ENCODE measurements at regions not wholly inside any gene's neighbourhood (a gene's known extent, or its start where the extent isn't known, plus 50 kb on each side); places are given as distances from the start of the nearest gene placed in this dataset.
A peak's percentile ranks its signal among the peaks of the same experiment; 100 is the strongest.

DNA sequence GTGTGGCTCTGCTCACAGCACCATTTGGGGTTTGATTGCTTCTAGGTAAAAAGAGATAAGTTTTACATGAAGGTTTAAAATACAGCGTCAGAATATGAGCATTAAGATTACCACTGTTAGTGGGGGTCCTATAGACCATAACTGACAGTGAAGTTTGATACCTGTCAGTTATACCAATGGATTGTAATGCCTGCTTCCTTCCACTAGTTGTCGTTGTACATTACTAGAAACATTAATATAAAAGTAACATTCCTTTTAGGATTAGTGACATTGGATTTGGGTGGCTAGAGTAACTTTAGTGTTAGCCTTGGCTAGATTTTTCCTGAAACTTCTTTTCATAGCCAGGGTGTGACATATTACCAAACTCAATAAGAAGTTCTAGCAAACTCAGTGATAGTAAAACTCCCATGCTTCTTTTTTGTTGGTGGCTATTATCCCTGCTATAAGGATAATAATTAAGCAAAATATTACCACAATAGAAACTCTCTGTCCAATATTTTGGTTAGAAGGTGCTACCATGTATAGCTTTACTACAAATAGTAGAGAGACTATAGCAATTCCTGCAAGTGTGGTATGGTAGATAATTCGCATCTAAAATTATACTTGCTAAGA, 57.1 kb downstream of the FAM181B start:
- DNase-seq, result no peak

DNA sequence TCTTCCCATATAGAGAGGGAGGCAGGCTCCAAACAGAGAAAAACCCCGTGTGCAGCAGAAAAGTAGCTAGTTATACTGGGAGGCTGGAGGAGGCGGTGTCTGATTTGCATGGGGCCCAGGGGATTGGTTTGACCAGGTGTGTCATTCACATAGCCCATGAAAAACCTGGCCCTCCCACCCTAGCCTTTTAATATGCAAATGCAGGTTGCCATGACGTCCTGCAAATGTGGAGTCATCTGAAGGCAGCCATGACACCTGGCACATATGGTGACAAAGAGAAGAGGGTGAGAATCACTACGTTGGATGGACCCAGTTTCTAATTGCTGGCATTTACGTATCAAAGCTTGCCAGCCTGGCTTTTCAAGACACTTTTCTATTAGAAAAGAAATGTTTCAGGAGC, 57.8 kb downstream of the FAM181B start:
- no peak for DNase-seq

DNA sequence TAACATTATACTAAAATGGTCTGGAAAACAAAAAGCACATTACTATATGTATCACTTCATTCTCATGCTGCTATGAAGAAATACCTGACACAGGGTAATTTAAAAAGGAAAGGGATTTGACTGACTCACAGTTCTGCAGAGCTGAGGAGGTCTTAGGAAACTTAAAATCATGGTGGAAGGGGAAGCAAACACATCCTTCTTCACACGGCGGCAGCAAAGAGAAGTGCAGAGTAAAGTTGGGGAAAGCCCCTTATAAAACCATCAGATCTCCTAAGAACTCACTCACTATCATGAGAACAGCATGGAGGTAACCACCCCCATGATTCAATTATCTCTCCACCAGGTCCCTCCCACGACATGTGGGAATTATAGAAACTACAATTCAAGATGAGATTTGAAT, 60.0 kb downstream of the FAM181B start:
- no peak for DNase-seq

DNA sequence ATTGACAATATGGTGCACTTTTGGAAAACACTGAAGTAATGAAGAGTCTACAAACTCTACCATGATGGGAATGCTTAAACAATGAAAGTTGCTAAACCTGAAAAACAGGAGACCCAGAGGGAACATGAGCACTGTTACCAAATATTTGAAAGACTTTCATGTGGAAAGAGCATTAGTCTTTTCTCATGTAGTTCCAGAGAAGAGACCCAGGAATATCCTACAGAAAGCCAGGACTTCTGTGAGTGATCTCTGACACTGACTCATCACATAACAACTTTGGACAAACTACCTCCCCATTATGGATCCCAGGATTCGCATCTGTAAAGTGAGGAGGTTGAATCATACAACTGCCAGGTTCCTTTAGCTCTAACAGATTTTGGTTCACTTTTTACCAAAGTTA, 62.2 kb downstream of the FAM181B start:
- no peak for DNase-seq

DNA sequence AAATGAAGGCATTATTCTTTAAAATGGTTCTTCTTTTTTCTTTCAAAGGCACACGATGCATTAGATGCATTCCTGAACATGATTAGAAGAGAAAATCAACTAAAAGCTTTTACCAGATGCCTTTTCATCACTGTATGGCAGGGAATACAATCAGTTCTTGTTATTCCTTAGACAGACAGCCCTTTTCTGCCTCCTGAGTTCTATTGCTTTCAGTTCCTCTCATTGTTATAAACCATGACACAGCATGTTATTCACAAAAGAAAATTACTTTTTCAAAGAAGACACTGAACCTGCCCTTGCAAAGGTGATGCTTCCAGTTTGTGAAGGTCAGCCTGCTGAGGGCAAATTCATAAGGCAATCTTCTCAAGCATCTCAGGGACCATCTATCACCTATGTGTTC, 70.1 kb downstream of the FAM181B start:
- DNase-seq, result no peak

DNA sequence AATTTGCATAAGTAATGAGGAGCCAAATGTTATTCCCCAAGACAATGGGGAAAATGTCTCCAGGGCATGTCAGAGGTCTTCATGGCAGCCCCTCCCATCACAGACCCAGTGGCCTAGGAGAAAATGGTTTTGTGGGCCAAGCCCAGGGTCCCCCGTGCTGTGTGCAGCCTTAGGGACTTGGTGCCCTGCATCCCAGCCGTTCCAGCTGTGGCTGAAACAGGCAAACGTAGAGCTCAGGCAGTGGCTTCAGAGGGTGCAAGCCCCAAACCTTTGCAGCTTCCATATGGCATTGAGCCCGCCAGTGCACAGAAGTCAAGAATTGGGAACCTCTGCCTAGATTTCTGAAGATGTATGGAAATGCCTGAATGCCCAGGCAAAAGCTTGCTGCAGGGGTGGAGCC, 79.9 kb downstream of the FAM181B start:
- no peak for DNase-seq

DNA sequence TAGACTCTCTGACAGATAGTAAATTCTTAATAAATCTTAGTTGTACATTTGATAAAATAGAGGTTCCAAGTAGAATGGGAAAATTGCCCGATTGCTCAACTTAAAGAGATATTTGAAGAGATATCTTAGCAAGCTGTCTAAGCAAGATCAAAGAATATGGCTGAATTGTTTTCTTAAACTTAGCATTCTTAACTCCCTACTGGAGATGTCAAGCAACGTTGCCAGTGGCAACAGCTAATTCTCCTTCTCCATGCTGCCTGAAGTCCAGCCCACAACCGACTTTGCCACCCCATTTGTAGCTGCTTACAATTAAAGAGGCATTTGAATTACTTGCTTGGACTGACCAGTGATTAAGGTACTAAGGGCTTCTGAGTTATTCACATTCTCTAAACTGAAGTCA, 94.4 kb downstream of the FAM181B start:
- no peak for DNase-seq

DNA sequence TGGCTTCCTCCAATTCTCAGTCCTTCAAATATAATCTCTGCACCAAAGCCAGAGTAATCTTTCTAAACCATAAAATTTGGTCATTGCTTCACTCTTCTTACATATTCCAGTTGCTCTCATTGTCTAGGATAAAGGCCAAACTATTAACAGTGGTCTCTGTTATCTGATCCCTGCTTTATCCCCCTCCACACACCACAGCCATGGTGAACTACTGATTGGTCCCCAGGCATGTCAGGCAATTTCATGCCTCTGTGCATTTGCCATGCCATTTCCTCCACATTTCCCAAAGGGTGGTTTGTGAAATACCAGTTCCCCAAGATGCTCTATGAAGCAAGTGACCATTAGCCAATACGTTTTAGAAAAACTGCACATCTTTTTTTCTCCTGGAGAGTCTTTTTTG, 97.0 kb downstream of the FAM181B start:
- no peak for DNase-seq

DNA sequence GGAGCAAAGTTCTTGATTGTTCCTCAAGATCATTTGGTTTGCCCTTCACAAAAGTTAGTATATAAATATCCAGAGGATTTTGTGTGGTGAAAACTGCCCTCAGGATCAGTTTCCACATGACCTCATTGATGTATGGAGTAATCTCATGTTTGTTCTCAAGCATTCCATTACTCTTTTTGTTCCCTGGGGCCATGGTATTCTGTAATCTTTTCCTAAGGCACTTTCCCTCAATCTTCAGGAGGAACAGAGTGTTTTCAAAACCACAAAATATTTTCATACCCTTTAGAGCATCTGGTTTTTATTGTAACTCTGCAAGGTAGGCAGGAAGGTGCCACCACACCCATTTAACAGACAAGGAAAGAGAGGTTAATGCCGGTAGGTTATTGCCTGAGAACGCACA, 99.6 kb downstream of the FAM181B start:
- DNase-seq, result no peak

DNA sequence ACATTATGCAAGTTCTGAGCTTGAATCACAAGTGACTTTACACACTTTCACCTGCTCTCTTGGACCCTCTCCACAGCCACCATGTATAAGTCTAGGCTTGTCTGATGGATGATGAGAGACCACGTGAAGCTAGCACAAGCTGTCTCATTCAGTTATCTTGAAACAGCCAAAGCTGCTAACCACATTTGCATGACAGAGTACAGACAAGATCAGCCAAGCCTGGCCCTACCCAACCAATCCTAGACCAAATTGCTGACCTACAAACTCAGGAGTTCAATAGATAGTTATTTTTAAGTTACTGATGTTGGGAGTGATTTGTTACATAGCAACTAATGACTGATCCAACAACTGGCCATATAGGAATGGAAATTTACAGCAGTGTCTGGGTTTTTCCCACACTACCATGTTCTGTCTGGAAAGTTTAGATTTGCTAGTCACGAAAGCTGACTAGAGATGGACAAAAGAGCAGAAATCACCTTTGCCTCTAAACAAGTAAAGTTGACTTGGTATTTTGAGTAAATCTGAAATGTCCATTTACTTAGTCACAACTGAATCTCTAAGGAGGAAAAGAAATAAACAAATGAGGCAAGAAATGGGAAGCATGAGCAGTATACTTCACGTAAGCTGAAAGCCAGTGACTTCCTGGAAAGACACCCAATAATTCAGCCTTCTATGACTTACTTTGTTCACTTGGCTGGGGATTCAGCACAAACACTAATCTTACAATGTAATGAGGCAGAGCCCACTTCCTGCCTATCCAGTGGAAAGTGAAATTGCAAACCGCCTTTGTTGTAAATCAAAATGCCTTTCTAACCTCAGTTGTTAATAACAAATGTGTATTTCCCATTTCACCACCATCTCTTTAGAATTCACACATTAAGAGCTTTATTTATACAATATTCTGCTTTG, 101.7 kb downstream of the FAM181B start:
- peak; percentile 36 for DNase-seq

DNA sequence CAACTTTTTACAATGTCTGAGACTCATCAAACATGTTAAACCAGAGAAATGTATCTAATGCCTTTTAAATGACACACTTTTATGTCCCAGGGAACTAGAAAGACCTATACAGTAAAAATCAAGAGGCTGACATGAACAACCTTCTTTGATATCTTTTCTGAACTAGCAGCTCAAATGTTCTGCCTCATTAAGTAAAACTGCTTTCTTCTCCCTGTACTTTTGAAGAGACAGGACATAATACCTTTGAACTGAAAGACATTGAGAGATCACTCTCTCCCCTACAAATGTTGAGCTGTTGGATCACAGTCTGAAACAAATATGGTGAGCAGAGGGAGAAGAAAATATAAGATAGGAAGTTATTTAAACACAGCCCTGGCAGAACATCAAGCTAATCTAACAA, 123.0 kb downstream of the FAM181B start:
- DNase-seq, result peak; percentile 30

DNA sequence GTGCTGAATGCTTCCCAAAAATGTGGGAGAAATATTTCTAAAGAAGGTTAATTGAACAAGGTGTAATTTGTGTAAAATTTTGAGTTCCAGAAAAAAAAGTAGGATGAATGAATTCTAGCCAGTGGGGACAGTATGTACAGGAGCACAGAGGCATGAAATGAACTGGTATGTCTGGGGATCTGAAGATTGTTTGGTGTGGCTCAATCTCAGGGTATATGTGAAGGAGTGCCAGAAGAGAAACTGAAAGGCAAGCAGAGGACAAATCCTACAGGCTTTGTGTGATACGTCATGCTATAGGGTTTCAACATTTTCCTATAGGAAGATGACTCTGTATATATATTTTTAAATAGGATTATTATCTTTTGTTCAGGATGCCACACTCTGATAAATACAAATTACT, 126.9 kb downstream of the FAM181B start:
- DNase-seq, result no peak

DNA sequence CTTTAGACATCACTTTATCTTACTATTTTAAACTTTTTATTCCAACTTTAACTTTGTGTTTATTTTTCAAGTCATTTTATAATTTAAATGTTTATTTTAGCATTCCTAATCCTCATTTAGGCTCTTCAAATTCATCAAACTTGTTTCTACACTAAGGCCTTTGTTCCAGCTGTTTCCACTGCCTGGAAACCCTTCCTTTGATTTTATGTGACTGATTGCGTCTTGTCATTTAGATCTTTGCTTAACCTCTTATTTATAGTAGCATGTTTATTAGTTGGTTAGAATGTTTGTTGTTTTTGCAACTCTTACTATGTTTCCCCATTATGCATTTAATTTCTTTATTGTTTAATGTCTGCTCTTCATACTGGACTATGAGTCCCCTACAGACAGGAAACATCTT, 132.0 kb downstream of the FAM181B start:
- peak; percentile 37 for DNase-seq

DNA sequence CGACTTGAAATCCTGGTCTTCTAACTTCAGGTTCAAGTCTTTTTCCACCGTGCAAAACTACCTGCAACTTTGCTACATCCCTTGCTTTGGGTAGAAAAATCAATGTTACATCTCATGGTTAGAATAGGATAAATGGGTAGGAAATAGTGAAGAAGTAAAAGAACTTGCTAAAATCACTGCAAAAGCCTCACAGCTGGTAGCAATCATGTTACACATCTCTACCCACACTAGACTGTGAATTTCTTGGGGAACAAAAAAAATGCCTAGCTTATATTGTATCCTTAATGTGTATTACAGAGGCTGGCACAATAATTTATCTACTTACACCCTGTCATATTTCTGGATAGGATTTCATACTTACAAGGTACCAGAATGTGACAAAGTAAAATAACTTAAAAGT, 133.8 kb downstream of the FAM181B start:
- no peak for DNase-seq

DNA sequence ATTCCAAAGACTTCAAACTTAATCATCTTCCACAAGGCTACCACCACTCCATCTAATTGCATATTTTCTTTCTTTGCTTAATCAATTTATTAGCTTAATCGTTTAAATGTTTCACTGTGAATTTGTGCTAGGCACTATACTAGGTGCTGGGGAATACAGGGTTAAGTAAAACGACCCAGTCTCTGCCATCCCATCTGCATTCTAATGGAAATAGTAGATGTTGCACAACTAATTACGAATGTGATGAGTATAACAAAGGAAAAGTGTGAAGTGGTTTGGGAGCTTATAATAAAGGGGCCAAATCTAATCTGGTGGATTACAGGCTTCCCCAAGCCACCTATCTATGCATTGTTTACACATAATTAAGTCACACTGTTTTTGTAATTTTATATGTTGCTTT, 147.1 kb downstream of the FAM181B start:
- DNase-seq, result no peak

DNA sequence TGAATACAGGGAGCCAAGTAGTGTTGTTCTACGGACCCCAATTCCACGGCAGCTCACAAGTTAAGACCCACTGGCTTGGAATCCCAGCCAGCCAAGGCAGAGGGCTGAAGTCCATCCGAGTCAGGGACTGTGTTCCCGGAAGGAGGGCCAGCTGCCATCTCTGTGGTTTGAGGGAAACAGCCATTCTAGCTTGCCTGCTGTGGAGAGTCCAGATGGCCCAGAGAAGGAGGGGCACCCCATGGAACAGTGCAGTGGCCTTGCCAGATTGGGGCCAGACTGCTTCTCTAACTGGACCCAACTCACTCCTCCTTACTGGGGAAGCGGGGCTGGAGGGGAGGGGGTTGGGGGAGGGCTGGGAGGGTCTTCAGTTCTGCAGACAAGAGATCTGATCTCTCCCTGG, 156.4 kb downstream of the FAM181B start:
- no peak for DNase-seq

DNA sequence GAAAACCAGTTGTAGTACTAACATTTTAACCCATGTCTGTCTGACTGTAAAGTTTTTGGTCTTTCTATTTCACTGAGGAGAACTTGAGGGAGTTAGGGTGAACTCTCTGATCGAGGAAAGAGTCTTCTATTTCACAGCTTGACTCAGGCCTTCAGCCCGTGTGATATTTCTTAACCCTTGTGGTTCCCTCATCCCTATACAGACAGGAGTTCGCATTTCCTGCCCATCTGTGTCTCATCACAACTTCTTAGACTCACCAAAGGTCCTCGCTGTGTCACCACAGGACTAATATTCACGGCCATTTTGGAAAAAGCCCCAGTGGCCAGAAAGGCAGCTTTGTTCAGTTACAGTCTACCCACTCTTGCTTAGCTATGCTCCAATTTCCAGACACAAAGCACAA, 172.8 kb downstream of the FAM181B start:
- no peak for DNase-seq

DNA sequence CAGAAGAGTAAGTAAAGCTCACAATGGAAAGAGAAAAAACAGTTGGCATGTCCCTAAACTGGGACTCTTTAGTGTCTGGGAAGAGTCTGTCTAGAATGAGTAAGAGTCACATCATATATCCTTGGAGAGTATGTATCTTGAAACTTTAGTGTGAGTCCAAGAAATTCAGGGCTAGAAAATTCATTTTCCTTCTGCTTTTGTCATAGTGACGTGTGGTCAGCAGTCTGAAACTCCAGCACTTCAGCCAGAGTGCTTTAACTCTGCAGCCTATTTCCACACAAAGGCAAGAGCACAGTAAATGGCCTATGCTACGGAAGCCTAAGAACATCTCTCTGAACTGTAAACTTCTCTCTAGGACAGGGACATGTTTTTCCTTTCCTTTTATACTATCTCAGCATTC, 174.1 kb downstream of the FAM181B start:
- DNase-seq, result no peak

DNA sequence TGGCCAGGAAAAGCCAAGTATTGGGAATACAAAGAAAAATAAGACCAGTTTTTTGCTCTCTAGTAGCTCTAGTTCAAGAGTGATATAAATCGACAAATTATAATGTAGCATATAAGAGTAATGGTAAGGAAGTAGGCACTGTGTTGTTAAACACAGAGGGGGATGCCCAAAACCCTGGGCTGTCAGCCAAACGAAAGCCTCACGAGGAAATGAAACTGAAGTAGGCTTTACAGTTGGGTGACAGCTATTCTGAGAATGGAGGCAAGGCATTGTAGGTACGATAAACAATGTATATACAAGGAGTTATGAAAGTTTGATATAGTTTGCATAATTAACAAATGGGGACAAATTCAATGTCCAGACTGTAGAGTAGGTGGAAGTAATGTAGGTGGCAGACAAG, 176.4 kb downstream of the FAM181B start:
- no peak for DNase-seq

DNA sequence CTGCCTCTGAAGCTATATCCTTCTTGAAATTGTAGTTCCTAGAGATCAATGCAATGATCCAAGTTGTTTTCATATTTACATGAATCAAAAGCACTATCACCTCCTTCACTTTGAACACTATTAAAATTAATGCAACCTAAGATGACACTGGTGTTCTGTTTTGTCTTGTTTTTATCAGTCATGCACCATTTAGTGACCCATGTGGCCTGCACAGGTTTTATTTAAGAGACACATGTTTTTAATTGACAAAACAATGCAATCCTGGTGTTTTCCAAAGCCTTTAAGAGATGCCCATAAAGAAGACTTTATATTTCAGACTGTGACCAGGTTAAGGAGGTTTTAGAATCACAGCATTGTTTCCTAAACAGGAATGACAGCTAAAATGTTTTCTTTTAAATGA, 177.5 kb downstream of the FAM181B start:
- no peak for DNase-seq

DNA sequence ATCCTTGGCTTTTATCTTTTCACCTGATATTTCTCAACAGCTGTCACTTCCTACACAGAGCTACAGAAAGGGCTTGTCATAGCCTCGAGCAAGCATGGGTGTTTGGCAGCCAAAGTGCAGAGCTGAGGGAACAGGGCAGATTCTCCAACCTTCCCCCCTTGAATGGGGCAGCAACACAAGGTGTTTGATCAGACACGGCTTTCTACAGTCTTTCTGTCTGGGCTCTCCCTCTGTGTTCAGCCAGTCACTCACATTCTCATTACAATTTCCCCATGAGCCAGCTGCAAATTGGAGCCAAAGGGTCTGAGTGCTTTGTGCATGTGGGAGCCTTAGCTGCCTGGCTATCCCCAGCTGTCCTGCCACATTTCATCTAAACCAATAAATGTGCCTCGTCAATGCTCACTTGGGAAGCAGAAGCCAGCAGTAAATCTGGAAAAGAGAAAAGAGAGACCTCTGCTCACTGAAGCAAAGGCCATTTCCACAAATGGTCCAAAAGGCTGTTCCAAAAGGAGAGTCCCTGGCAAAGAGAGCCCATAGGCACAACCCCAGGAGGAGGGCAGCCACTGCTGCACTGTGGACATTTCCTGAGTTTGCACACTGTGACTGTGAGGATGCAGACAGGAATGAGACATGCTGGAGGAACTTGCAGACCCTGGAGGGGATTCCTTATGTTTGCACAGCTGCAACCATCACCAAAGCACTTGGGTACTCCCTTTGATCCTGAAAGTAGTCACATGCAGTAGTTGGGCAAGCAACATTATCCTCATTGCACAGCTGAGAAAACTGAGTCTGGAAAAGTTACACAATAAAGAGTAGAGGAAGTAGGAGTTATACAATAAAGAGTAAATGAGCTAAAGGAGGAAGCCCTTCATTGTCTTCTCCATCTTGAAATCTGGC, 186.8 kb downstream of the FAM181B start:
- DNase-seq, result peak; percentile 22

DNA sequence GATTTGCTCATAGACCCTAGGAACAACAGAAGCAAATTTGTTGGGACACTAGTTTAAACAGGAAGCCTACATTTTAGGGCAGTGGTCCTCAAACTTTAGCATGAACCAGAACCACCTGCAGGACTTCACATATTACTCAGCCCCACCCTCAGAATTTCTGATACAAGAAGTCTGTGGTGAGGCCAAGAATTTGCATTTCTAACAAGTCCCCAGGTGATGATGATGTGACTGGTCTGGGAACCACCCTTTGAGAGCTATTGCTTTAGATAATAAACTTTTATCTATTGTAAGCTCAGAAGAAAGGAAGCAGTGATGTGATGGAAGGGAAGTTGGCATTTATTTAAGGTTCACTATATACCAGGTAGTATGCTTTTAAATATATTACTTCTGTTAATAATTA, 194.0 kb downstream of the FAM181B start:
- DNase-seq, result no peak

DNA sequence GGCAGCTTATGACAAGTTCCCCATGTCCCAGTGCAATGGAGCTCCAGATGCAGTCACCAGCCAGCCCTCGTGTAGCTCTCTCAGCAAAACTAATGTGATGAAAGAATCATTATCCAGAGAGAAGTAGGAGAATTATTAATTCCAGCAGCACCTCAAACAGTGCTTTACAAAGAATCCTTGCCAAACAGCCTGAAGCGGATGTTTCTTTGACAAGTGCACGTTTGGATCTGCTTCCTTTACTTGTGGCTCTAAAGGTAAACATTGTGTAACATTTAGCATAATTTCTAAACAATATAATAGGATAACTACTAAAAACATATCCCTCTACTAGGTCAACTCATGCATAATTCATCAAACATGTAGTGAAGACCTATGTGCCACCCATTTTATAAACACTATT, 197.0 kb downstream of the FAM181B start:
- no peak for DNase-seq

Data from left kidney (tissue), 1 donor.